KBM-7 (cell line): ENCODE measurements at regions not wholly inside any gene's neighbourhood (a gene's known extent, or its start where the extent isn't known, plus 50 kb on each side); places are given as distances from the start of the nearest gene placed in this dataset.
"Not testable (repeated sequence)": the region's sequence is repeated elsewhere in the genome, so short reads cannot be mapped to it uniquely, and the experiment has no call there.

Source experiments
- DNase-seq: peaks from one replicate; pipeline ENCODE4 v3.0.0-alpha.2; 2015
- in situ Hi-C: fragments of 300-500 bp; cut with MboI; formaldehyde crosslinking; loops from 2 replicates; pipeline ENCODE4 v1.14.3; 2020; ENCODE audit warnings: low sequenced_read_pairs, low pct_unique_long_range_greater_than_20kb, mixed read lengths

GRCh38 chr6:6942831-6943230, 164.9 kb upstream of the RREB1 start:
- in situ Hi-C loops = no loop called here
- peak; percentile 99 for DNase-seq

- in situ Hi-C loops = no loop called here
- DNase-seq = peak; percentile 71
Observed at GRCh38 chr6:6943421-6943820, 164.3 kb upstream of the RREB1 start.

- in situ Hi-C loops = no loop called here
- no peak for DNase-seq
Observed at GRCh38 chr6:6946206-6947155, 161.3 kb upstream of the RREB1 start.

GRCh38 chr6:6950373-6951145, 157.2 kb upstream of the RREB1 start:
- no peak for DNase-seq
- in situ Hi-C loops = no loop called here

GRCh38 chr6:6951355-6951754, 156.4 kb upstream of the RREB1 start:
- peak; percentile 24 for DNase-seq
- in situ Hi-C loops = no loop called here

GRCh38 chr6:6952484-6952883, 155.3 kb upstream of the RREB1 start:
- no peak for DNase-seq
- in situ Hi-C loops = no loop called here

GRCh38 chr6:6952927-6953326, 154.8 kb upstream of the RREB1 start:
- DNase-seq, in situ Hi-C loops: not testable (repeated sequence)

- in situ Hi-C loops = no loop called here
- DNase-seq = no peak
Observed at GRCh38 chr6:6960571-6961251, 147.1 kb upstream of the RREB1 start.

GRCh38 chr6:6962086-6962485, 145.7 kb upstream of the RREB1 start:
- DNase-seq = no peak
- in situ Hi-C loops = no loop called here

- no peak for DNase-seq
Observed at GRCh38 chr6:6962699-6963098, 145.1 kb upstream of the RREB1 start.

GRCh38 chr6:6963390-6963789, 144.4 kb upstream of the RREB1 start:
- peak; percentile 41 for DNase-seq
- in situ Hi-C loops = not testable (repeated sequence)

More at GRCh38 chr6:6962699-6963098, 145.1 kb upstream of the RREB1 start:
- in situ Hi-C loops = no loop called here

GRCh38 chr6:6964675-6965074, 143.1 kb upstream of the RREB1 start:
- in situ Hi-C loops = no loop called here
- DNase-seq = no peak

- DNase-seq = no peak
- in situ Hi-C loops = no loop called here
Observed at GRCh38 chr6:6966127-6966526, 141.6 kb upstream of the RREB1 start.

GRCh38 chr6:6966569-6966968, 141.2 kb upstream of the RREB1 start:
- no peak for DNase-seq
- in situ Hi-C loops = no loop called here

- DNase-seq = no peak
- in situ Hi-C loops = no loop called here
Observed at GRCh38 chr6:6968357-6968730, 139.4 kb upstream of the RREB1 start.

- in situ Hi-C loops = no loop called here
- no peak for DNase-seq
Observed at GRCh38 chr6:6968731-6969552, 138.8 kb upstream of the RREB1 start.

GRCh38 chr6:6969761-6970223, 138.0 kb upstream of the RREB1 start:
- in situ Hi-C loops = no loop called here
- DNase-seq = no peak

- in situ Hi-C loops = no loop called here
- DNase-seq = no peak
Observed at GRCh38 chr6:6970851-6971250, 136.9 kb upstream of the RREB1 start.

GRCh38 chr6:6971369-6971768, 136.4 kb upstream of the RREB1 start:
- in situ Hi-C loops = no loop called here
- DNase-seq = no peak
